HuH-7.5 (cell line): ENCODE measurements at regions not wholly inside any gene's neighbourhood (a gene's known extent, or its start where the extent isn't known, plus 50 kb on each side); places are given as distances from the start of the nearest gene placed in this dataset.
"Not testable (repeated sequence)": the region's sequence is repeated elsewhere in the genome, so short reads cannot be mapped to it uniquely, and the experiment has no call there.

Experiments
- DNase-seq: peaks from one replicate; pipeline ENCODE4 v3.0.0; 2011; ENCODE audit warnings: low spot score

DNA sequence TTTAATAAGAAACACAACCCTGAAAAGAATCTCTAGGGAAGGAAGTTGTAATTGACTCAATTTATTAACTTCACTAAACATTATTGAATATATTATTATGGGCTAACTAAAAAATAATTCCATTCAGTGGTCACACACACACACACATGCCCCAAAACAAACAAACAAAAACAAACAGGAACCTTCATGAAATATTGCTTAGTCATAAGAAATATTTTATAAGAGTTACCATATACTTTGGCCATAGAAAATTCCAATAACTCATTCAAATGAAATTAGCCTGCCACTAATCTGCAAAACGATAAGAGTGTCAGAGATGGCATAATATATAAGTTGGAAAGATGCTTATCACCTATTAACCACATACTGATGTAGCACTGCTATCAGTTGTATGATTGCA is 268.4 kb upstream of the AMIGO2 start:
- DNase-seq = no peak

- DNase-seq = peak; percentile 64
Observed at GRCh38 chr12:47346251-47347019, 266.7 kb upstream of the AMIGO2 start.

DNA sequence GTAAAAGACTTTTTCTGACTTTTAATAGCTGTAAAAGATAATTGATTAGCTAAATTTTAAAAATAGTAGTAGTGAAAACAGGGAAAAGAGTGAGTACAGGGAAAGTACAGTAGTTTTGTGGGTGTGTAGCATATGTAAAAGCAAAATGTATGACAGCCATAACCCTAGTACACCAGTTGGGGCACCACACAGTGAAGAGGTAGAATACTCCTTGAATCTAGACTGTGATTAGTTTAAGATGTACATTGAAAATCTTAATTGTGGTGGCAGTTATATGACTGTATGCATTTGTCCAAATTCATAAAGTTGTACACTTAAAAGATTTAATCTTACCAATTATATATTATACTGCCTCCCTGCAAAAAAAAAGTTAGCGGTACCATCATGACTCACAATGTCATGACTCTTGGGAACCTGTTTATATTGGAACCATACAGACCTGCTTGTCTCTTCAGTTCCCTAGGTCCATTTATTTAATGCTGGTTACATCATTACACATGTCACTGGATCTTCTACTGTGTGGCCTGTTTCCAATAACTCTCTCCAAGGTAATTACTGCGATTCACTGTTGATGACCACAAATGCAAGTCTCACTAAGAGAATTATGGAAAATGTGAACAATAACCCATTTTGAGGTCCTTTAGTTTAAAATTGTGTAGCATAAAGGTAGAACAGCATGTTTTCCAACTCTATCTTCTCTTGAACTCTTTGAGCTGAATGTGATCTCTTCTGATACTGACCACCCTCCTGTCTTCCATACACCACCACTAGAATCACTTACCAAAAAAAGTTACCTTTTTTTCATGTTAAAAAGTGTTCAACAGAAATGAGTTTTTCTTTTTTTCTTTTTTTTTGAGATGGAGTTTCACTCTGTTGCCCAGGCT is 264.2 kb upstream of the AMIGO2 start:
- no peak for DNase-seq

- no peak for DNase-seq
Observed at GRCh38 chr12:47340411-47341015, 260.8 kb upstream of the AMIGO2 start.

- no peak for DNase-seq
Observed at GRCh38 chr12:47337581-47337980, 257.8 kb upstream of the AMIGO2 start.

DNA sequence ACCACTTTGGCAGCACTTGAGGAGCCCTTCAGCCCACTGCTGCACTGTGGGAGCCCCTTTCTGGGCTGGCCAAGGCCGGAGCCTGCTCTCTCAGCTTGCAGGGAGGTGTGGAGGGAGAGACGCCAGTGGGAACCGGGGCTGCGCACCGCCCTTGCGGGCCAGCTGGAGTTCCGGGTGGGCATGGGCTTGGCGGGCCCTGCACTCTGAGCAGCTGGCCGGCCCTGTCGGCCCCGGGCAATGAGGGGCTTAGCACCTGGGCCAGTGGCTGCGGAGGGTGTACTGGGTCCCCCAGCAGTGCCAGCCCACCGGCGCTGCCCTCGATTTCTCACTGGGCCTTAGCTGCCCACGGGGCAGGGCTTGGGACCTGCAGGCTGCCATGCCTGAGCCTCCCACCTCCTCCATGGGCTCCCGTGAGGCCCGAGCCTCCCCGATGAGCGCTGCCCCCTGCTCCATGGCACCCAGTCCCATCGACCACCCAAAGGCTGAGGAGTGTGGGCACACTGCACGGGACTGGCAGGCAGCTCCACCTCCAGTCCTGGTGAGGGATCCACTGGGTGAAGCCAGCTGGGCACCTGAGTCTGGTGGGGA is 253.6 kb upstream of the AMIGO2 start:
- DNase-seq = not testable (repeated sequence)

GRCh38 chr12:47328831-47329545 is 249.2 kb upstream of the AMIGO2 start:
- no peak for DNase-seq

DNA sequence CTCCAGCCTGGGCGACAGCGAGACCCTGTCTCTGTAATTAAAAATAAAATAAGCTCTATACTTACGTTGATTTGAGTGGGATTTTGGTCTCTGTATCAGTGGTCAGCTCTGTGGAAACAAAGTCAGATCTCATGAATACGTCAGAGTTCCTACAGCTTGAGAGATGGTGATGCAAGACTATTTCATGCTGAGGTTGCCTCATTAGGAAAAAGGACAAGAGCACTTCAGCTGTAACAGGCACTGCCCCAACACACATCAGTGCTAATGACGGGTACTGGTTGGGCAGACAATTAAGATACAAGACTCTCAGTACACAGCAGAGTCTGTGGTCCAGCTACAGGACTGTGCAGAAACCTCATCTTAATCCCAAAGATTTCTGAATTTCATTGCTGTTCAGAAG is 246.4 kb upstream of the AMIGO2 start:
- DNase-seq = no peak

GRCh38 chr12:47323802-47324201 is 244.0 kb upstream of the AMIGO2 start:
- DNase-seq = no peak

GRCh38 chr12:47321436-47321835 is 241.7 kb upstream of the AMIGO2 start:
- no peak for DNase-seq

DNA sequence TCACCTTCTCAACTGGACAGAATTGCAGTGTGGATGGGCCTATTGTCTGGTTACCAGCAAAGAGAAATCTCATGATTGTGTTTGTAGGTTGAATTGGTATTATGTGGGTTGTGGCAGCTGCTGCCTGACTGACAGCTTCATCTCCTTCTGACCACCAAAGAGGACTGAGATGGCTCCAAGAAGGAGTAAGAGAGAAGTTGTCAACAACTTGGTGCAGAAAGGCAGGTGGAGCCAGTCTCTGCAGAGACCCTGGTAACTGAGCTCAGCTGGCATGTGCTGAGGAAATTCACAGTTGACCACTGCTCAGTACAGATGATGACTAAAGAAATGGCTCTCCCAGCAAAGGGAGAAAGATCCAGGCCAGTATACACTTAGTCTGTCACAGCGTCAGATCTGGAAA is 240.0 kb upstream of the AMIGO2 start:
- no peak for DNase-seq

- DNase-seq = no peak
Observed at GRCh38 chr12:47318963-47319362, 239.2 kb upstream of the AMIGO2 start.

- no peak for DNase-seq
Observed at GRCh38 chr12:47317175-47317915, 237.6 kb upstream of the AMIGO2 start.

- no peak for DNase-seq
Observed at GRCh38 chr12:47316609-47317049, 236.9 kb upstream of the AMIGO2 start.

- no peak for DNase-seq
Observed at GRCh38 chr12:47314996-47315395, 235.2 kb upstream of the AMIGO2 start.

- DNase-seq = no peak
Observed at GRCh38 chr12:47312808-47313426, 233.2 kb upstream of the AMIGO2 start.

- DNase-seq = no peak
Observed at GRCh38 chr12:47312147-47312546, 232.4 kb upstream of the AMIGO2 start.

GRCh38 chr12:47311568-47311967 is 231.8 kb upstream of the AMIGO2 start:
- no peak for DNase-seq

DNA sequence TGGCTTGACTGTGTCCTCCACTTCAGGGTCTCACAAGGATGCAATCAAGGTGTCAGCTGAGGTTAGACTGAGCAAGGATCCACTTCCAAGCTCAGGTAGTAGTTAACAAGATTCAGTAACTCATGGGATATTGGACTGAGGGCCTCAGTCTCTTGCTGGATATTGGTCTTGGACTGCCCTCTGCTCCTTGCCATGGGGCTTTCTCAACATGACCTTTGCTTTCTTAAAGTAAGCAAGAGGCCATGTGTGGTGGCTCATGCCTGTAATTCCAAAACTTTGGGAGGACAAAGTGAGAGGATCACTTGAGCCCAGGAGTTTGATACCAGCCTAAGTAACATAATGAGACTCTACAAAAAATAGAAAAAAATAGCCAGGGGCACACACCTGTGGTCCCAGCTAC is 231.3 kb upstream of the AMIGO2 start:
- no peak for DNase-seq

DNA sequence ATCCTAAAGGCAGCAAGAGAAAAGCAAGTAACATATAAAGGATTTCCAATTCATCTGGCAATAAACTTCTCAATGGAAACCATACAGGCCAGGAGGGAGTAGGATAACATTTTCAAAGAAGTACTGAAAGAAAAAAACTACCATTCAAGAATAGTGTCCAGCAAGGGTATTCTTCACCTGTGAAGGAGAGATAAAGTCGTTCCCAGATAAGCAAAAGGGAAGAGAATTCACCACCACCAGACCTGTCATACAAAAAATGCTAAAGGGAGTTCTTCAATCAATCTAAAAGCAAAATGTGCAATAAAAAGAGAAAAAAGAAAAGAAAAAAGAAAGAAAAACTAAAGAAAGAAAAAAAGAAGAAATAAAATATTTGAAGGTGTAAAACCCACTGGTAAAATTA is 228.9 kb upstream of the AMIGO2 start:
- no peak for DNase-seq
